T47D (cell line): ENCODE measurements at regions not wholly inside any gene's neighbourhood (a gene's known extent, or its start where the extent isn't known, plus 50 kb on each side); places are given as distances from the start of the nearest gene placed in this dataset.
"Not testable (repeated sequence)": the region's sequence is repeated elsewhere in the genome, so short reads cannot be mapped to it uniquely, and the experiment has no call there.

Experiments
- DNase-seq, 2 experiments: peaks; one replicate each; pipeline versions ENCODE4 v3.0.0 to v3.0.0-alpha.2; 2011 to 2012; ENCODE audit warnings: low read depth in 1 of 2, low spot score in 1 of 2
- JUND ChIP-seq: IDR thresholded peaks from 2 replicates; pipeline ENCODE4 v1.6.1; 2012; ENCODE audit warnings: low read depth
- in situ Hi-C: cut with HindIII; loops from 2 replicates; pipeline ENCODE4 v1.10.0; 2016; ENCODE audit warnings: low sequenced_read_pairs, low pct_unique_long_range_greater_than_20kb

GRCh38 chr1:206380791-206381610, 89.3 kb upstream of the IKBKE start:
- DNase-seq, in situ Hi-C loops: not testable (repeated sequence)

GRCh38 chr1:206384029-206384807, 86.1 kb upstream of the IKBKE start:
- peak in 1 of 2 experiments; percentile 42 for DNase-seq
- in situ Hi-C loops = not testable (repeated sequence)

- in situ Hi-C loops, DNase-seq: not testable (repeated sequence)
These were observed 85.4 kb upstream of the IKBKE start for GRCh38 chr1:206384891-206385290.

- in situ Hi-C loops, DNase-seq: not testable (repeated sequence)
These were observed 82.6 kb upstream of the IKBKE start for GRCh38 chr1:206387631-206388030.

GRCh38 chr1:206391903-206392302, 78.4 kb upstream of the IKBKE start:
- in situ Hi-C loops = not testable (repeated sequence)

GRCh38 chr1:206397501-206397900, 72.8 kb upstream of the IKBKE start:
- DNase-seq, in situ Hi-C loops: not testable (repeated sequence)

More at GRCh38 chr1:206391903-206392302, 78.4 kb upstream of the IKBKE start:
- DNase-seq = not testable (repeated sequence)

GRCh38 chr1:206398261-206398660, 72.0 kb upstream of the IKBKE start:
- in situ Hi-C loops = not testable (repeated sequence)

GRCh38 chr1:206403612-206404307, 66.5 kb upstream of the IKBKE start:
- in situ Hi-C loops = not testable (repeated sequence)

More at GRCh38 chr1:206398261-206398660, 72.0 kb upstream of the IKBKE start:
- not testable (repeated sequence) for DNase-seq

GRCh38 chr1:206404309-206405027, 65.8 kb upstream of the IKBKE start:
- in situ Hi-C loops, DNase-seq: not testable (repeated sequence)

More at GRCh38 chr1:206403612-206404307, 66.5 kb upstream of the IKBKE start:
- not testable (repeated sequence) for DNase-seq

- in situ Hi-C loops, DNase-seq: not testable (repeated sequence)
These were observed 65.0 kb upstream of the IKBKE start for GRCh38 chr1:206405282-206405681.

- in situ Hi-C loops, DNase-seq: not testable (repeated sequence)
These were observed 61.6 kb upstream of the IKBKE start for GRCh38 chr1:206408371-206409288.

- TF ChIP-seq JUND = no peak
- in situ Hi-C loops = no loop called here
- no peak for DNase-seq
These were observed 59.0 kb upstream of the IKBKE start for GRCh38 chr1:206411321-206411720.
